Epithelial cell of proximal tubule (primary cell): ENCODE measurements at regions not wholly inside any gene's neighbourhood (a gene's known extent, or its start where the extent isn't known, plus 50 kb on each side); places are given as distances from the start of the nearest gene placed in this dataset.

Experiments used
- DNase-seq: peaks from one replicate; pipeline ENCODE4 v3.0.0-alpha.2; 2011; ENCODE audit warnings: low read depth
- H3K4me3 ChIP-seq: 2 replicates; pipeline ENCODE4 v1.5.1; 2011; ENCODE audit warnings: low read depth, mild to moderate bottlenecking, low read length
- TF ChIP-seq, protein P1 (sequence below): conservative IDR thresholded peaks from 2 replicates; pipeline ENCODE4 v1.5.1; 2012; ENCODE audit warnings: low read depth, mild to moderate bottlenecking, low read length

DNA sequence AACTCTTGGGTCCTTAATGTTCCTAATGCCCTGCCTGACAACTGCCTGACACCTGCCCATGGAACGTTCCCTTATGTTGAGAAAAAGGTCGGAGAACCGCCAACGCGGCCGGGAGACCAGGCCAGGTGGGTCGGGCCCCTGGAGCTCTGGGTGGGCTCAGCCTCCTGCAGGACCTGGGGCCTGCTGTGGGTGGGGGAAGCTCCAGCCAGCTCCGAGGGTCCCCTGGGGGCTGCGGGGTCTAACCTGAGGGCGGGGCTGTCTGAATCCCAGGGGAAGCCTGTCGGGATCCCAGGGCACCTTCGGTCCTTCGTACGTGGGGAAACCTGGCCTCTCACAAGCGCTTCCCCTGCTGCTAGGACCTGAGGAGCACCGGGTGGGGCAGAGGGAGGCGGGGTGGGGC lies 296.0 kb downstream of the NDUFA10 start:
- no peak overlapping the region for H3K4me3 ChIP-seq
- TF ChIP-seq, protein P1, sequence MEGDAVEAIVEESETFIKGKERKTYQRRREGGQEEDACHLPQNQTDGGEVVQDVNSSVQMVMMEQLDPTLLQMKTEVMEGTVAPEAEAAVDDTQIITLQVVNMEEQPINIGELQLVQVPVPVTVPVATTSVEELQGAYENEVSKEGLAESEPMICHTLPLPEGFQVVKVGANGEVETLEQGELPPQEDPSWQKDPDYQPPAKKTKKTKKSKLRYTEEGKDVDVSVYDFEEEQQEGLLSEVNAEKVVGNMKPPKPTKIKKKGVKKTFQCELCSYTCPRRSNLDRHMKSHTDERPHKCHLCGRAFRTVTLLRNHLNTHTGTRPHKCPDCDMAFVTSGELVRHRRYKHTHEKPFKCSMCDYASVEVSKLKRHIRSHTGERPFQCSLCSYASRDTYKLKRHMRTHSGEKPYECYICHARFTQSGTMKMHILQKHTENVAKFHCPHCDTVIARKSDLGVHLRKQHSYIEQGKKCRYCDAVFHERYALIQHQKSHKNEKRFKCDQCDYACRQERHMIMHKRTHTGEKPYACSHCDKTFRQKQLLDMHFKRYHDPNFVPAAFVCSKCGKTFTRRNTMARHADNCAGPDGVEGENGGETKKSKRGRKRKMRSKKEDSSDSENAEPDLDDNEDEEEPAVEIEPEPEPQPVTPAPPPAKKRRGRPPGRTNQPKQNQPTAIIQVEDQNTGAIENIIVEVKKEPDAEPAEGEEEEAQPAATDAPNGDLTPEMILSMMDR, result no peak
- no peak for DNase-seq

- TF ChIP-seq, protein P1, result no peak
- H3K4me3 ChIP-seq, result no peak overlapping the region
- DNase-seq, result no peak
These were observed 296.4 kb downstream of the NDUFA10 start for GRCh38 chr2:239728751-239729150.

DNA sequence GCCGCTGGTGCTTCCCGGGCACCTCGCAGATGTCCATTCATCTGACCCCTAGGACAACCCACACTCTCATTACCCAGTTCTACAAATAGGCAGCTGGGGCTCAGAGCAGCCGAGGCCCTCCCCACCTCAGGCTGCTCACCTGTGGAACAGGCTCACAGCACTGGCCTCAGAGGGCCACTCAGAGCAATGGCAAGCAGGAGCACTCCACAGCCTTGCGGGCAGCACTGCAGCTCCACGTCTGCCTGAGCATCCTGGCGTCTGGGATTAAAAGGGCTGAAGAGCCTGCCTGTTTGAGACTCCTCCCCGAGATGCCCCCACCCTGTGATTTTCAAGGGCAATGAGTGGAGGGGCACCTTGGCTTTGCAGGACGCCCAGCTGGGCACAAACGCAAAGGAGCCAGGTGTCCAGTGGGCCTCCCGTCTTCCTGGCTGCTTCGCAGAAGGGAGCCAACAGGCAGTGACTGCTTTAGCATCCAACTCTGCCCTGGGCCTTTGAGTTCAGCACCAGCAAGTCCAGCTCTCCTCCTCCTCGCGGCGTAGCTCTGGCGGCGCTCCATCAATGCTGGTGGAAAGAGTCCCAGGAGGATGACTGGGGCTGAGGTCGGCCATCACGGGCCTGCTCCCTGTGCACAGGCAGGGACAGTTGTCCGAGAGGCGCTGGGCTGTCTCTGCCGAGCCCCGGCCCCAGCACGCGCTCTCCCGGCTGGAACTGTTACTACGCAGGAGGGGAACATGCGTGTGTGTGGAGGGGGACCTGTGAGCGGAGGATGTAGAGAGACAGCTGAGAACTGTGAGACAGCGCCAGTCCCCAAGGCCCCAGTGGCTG lies 297.2 kb downstream of the NDUFA10 start:
- no peak overlapping the region for H3K4me3 ChIP-seq
- no peak for DNase-seq
- TF ChIP-seq, protein P1, result no peak

- TF ChIP-seq, protein P1, result no peak
- no peak for DNase-seq
- no peak overlapping the region for H3K4me3 ChIP-seq
These were observed 297.9 kb downstream of the NDUFA10 start for GRCh38 chr2:239727182-239727775.

DNA sequence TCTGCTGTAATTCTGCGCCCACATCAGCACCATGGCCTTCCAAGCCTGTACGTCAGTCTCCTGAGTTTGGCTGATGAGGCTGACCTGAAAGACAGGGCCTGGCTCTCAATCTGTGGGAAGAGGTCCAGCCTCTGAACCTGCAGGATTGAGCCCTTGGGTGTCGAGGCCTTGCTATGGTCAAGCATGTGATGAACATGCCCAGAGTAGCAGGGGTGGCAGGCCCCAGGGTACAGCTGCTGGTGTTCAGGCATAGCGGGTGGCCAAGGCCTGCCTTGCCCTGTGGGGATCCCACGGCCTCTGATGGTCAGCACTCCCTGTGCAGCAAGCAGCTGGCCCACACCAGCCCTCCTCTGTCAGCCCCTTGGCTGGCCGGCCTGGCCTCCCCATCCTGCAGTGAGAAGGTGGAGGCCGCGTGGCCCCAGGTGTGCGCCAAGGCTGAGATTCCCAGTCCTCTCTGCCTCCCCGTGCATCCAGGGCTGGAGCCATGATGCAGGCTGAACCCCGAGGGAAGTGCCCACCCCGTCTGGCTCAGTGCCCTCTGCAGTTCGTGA lies 298.4 kb downstream of the NDUFA10 start:
- TF ChIP-seq, protein P1, result no peak
- H3K4me3 ChIP-seq, result no peak overlapping the region
- DNase-seq, result no peak

DNA sequence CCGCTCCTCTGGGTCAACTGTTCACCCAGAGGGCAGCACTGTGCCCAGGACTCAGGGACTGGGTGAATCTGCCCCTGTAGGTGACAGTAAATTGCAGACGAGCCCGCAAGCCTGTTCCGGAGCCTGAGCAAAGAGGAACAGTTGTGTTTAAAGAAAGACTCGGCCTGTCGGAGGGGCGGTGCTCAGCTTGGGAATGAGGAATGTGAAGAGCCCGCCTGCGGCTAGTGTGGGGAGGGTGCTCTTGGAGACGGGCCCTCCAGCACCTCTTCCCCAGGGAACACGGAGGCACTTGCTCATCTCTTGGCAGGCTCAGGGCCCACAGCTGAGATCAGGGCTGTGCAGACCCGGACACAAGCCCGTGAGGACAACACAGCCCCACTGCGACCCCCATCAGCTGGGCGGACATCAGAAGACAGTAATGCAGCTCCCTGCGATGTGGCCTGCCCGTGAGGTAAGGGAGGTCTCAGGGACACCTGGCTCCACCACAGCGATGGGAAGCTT lies 299.0 kb downstream of the NDUFA10 start:
- DNase-seq, result no peak
- no peak overlapping the region for H3K4me3 ChIP-seq
- TF ChIP-seq, protein P1, result no peak
